Stimulated activated effector memory CD8-positive, alpha-beta T cell treated with anti-CD3 and anti-CD28 coated beads, Interleukin-12 subunit alpha, Interleukin-12 subunit beta, amount 100 ng/mL, for 72 hours (primary cell): ENCODE measurements at regions not wholly inside any gene's neighbourhood (a gene's known extent, or its start where the extent isn't known, plus 50 kb on each side); places are given as distances from the start of the nearest gene placed in this dataset.
"Not testable (repeated sequence)": the region's sequence is repeated elsewhere in the genome, so short reads cannot be mapped to it uniquely, and the experiment has no call there.

ENCODE experiments used
- ATAC-seq: fragments of 150-1000 bp; cut with Tn5 transposase; 2 replicates; pipeline ENCODE4 v1.10.0; 2021
- DNase-seq, 2 donors: peaks; one replicate each; pipeline ENCODE4 v3.0.0; 2021 to 2022; ENCODE audit warnings: low spot score in 2 of 2
- H3K27ac Mint-ChIP-seq: one replicate; pipeline ENCODE4 v1.8.0; 2022; ENCODE audit warnings: mild to moderate bottlenecking, mixed read lengths
- H3K36me3 Mint-ChIP-seq: one replicate; pipeline ENCODE4 v1.8.0; 2022; ENCODE audit warnings: mild to moderate bottlenecking, mixed read lengths
- H3K4me1 Mint-ChIP-seq: one replicate; pipeline ENCODE4 v1.8.0; 2022; ENCODE audit warnings: mixed read lengths
- H3K4me3 Mint-ChIP-seq: one replicate; pipeline ENCODE4 v1.8.0; 2022; ENCODE audit warnings: mild to moderate bottlenecking, mixed read lengths
- H3K9me3 Mint-ChIP-seq: one replicate; pipeline ENCODE4 v1.8.0; 2022; ENCODE audit warnings: mixed read lengths

- H3K9me3 Mint-ChIP-seq, result peaks cover 16% of the 10 kb centered on the region
- H3K4me3 Mint-ChIP-seq, result peak overlapping the region; percentile 66
- peaks cover 22% of the 10 kb centered on the region for H3K4me1 Mint-ChIP-seq
- ATAC-seq (no peak), DNase-seq (no peak)
- H3K36me3 Mint-ChIP-seq, result no peaks in the 10 kb centered on the region
- H3K27ac Mint-ChIP-seq, result peak overlapping the region; percentile 92
Measured at GRCh38 chr2:61671561-61672315, 133.6 kb upstream of the XPO1 start.

- ATAC-seq (peak; percentile 93), DNase-seq (peak; percentile 9 to 57)
- Mint-ChIP-seq H3K36me3 (no peaks in the 10 kb centered on the region), H3K4me1 (peaks cover 22% of the 10 kb centered on the region), H3K4me3 (peak overlapping the region; percentile 66), H3K9me3 (peaks cover 12% of the 10 kb centered on the region), H3K27ac (peak overlapping the region; percentile 92)
Measured at GRCh38 chr2:61670591-61671501, 132.7 kb upstream of the XPO1 start.

GRCh38 chr2:61664190-61664589, 126.0 kb upstream of the XPO1 start:
- ATAC-seq (no peak), DNase-seq (no peak)
- H3K4me3 Mint-ChIP-seq, result no peak overlapping the region
- H3K36me3 Mint-ChIP-seq, result no peaks in the 10 kb centered on the region
- no peak overlapping the region for H3K27ac Mint-ChIP-seq
- H3K4me1 Mint-ChIP-seq, result peaks cover 27% of the 10 kb centered on the region
- no peaks in the 10 kb centered on the region for H3K9me3 Mint-ChIP-seq

GRCh38 chr2:61662990-61663389, 124.8 kb upstream of the XPO1 start:
- peaks cover 27% of the 10 kb centered on the region for H3K4me1 Mint-ChIP-seq
- ATAC-seq (peak; percentile 79), DNase-seq (no peak)
- H3K9me3 Mint-ChIP-seq, result no peaks in the 10 kb centered on the region
- H3K36me3 Mint-ChIP-seq, result no peaks in the 10 kb centered on the region
- peak overlapping the region; percentile 40 for H3K27ac Mint-ChIP-seq
- H3K4me3 Mint-ChIP-seq, result peak overlapping the region; percentile 11

GRCh38 chr2:61660511-61661388, 122.6 kb upstream of the XPO1 start:
- Mint-ChIP-seq H3K27ac (no peak overlapping the region), H3K36me3 (no peaks in the 10 kb centered on the region), H3K9me3 (no peaks in the 10 kb centered on the region), H3K4me1 (peaks cover 27% of the 10 kb centered on the region), H3K4me3 (no peak overlapping the region)
- DNase-seq (no peak), ATAC-seq (no peak)

- DNase-seq, result no peak
- H3K36me3 Mint-ChIP-seq, result no peaks in the 10 kb centered on the region
- no peaks in the 10 kb centered on the region for H3K9me3 Mint-ChIP-seq
- peaks cover 24% of the 10 kb centered on the region for H3K4me1 Mint-ChIP-seq
- no peak for ATAC-seq
- peak overlapping the region; percentile 21 for H3K27ac Mint-ChIP-seq
- H3K4me3 Mint-ChIP-seq, result no peak overlapping the region
Measured at GRCh38 chr2:61658841-61659780, 121.0 kb upstream of the XPO1 start.

GRCh38 chr2:61649946-61650345, 111.8 kb upstream of the XPO1 start:
- H3K4me3 Mint-ChIP-seq, ATAC-seq, H3K9me3 Mint-ChIP-seq, H3K4me1 Mint-ChIP-seq, H3K27ac Mint-ChIP-seq, H3K36me3 Mint-ChIP-seq, DNase-seq: not testable (repeated sequence)

- DNase-seq (no peak), ATAC-seq (no peak)
- Mint-ChIP-seq H3K4me1 (no peaks in the 10 kb centered on the region), H3K36me3 (no peaks in the 10 kb centered on the region), H3K27ac (no peak overlapping the region), H3K9me3 (peaks cover 6% of the 10 kb centered on the region), H3K4me3 (no peak overlapping the region)
Measured at GRCh38 chr2:61649021-61649420, 110.9 kb upstream of the XPO1 start.

GRCh38 chr2:61647044-61647443, 108.9 kb upstream of the XPO1 start:
- H3K4me1 Mint-ChIP-seq, result no peaks in the 10 kb centered on the region
- no peak overlapping the region for H3K27ac Mint-ChIP-seq
- H3K9me3 Mint-ChIP-seq, result peaks cover 6% of the 10 kb centered on the region
- H3K36me3 Mint-ChIP-seq, result no peaks in the 10 kb centered on the region
- ATAC-seq (no peak), DNase-seq (no peak)
- no peak overlapping the region for H3K4me3 Mint-ChIP-seq

GRCh38 chr2:61645911-61646310, 107.8 kb upstream of the XPO1 start:
- no peak overlapping the region for H3K4me3 Mint-ChIP-seq
- peaks cover 6% of the 10 kb centered on the region for H3K9me3 Mint-ChIP-seq
- no peak for ATAC-seq
- no peak overlapping the region for H3K27ac Mint-ChIP-seq
- H3K36me3 Mint-ChIP-seq, result no peaks in the 10 kb centered on the region
- DNase-seq, result no peak
- no peaks in the 10 kb centered on the region for H3K4me1 Mint-ChIP-seq

GRCh38 chr2:61643153-61643552, 105.0 kb upstream of the XPO1 start:
- not testable (repeated sequence) for ATAC-seq, H3K4me3 Mint-ChIP-seq, H3K27ac Mint-ChIP-seq, H3K36me3 Mint-ChIP-seq, H3K9me3 Mint-ChIP-seq, DNase-seq, H3K4me1 Mint-ChIP-seq

GRCh38 chr2:61640406-61640805, 102.2 kb upstream of the XPO1 start:
- H3K4me3 Mint-ChIP-seq, result no peak overlapping the region
- no peaks in the 10 kb centered on the region for H3K4me1 Mint-ChIP-seq
- no peak overlapping the region for H3K27ac Mint-ChIP-seq
- H3K9me3 Mint-ChIP-seq, result no peaks in the 10 kb centered on the region
- no peaks in the 10 kb centered on the region for H3K36me3 Mint-ChIP-seq
- DNase-seq (no peak), ATAC-seq (no peak)

- Mint-ChIP-seq H3K36me3 (no peaks in the 10 kb centered on the region), H3K4me3 (no peak overlapping the region), H3K9me3 (no peaks in the 10 kb centered on the region), H3K4me1 (no peaks in the 10 kb centered on the region), H3K27ac (no peak overlapping the region)
- ATAC-seq (no peak), DNase-seq (no peak)
Measured at GRCh38 chr2:61639721-61640120, 101.6 kb upstream of the XPO1 start.

- no peak for ATAC-seq
- Mint-ChIP-seq H3K4me3 (no peak overlapping the region), H3K36me3 (no peaks in the 10 kb centered on the region), H3K4me1 (no peaks in the 10 kb centered on the region), H3K27ac (no peak overlapping the region), H3K9me3 (no peaks in the 10 kb centered on the region)
- no peak for DNase-seq
Measured at GRCh38 chr2:61636686-61637085, 98.5 kb upstream of the XPO1 start.
